GM18519 (cell line): ENCODE measurements at regions not wholly inside any gene's neighbourhood (a gene's known extent, or its start where the extent isn't known, plus 50 kb on each side); places are given as distances from the start of the nearest gene placed in this dataset.

ENCODE experiments used
- ATAC-seq: cut with Tn5 transposase; IDR thresholded peaks from one replicate; pipeline ENCODE4 v1.9.1; 2021; ENCODE audit warnings: mild to moderate bottlenecking, moderate library complexity; ENCODE audit not compliant: unreplicated experiment, low FRiP score

- no peak for ATAC-seq
These were observed 110.2 kb upstream of the NR3C1 start for GRCh38 chr5:143513720-143514119.

GRCh38 chr5:143511736-143512135, 108.2 kb upstream of the NR3C1 start:
- ATAC-seq: no peak

- ATAC-seq: peak; percentile 94
These were observed 106.3 kb upstream of the NR3C1 start for GRCh38 chr5:143509758-143510221.

GRCh38 chr5:143506836-143507552, 103.5 kb upstream of the NR3C1 start:
- no peak for ATAC-seq

- ATAC-seq: no peak
These were observed 102.4 kb upstream of the NR3C1 start for GRCh38 chr5:143505934-143506333.

GRCh38 chr5:143505354-143505753, 101.9 kb upstream of the NR3C1 start:
- ATAC-seq: no peak

GRCh38 chr5:143501310-143502044, 98.0 kb upstream of the NR3C1 start:
- no peak for ATAC-seq

GRCh38 chr5:143499480-143500114, 96.1 kb upstream of the NR3C1 start:
- ATAC-seq: no peak

GRCh38 chr5:143498821-143499220, 95.3 kb upstream of the NR3C1 start:
- no peak for ATAC-seq

- no peak for ATAC-seq
These were observed 94.3 kb upstream of the NR3C1 start for GRCh38 chr5:143497749-143498148.

GRCh38 chr5:143496943-143497342, 93.5 kb upstream of the NR3C1 start:
- ATAC-seq: no peak

GRCh38 chr5:143495821-143496275, 92.4 kb upstream of the NR3C1 start:
- no peak for ATAC-seq

GRCh38 chr5:143495110-143495509, 91.6 kb upstream of the NR3C1 start:
- no peak for ATAC-seq

- ATAC-seq: no peak
These were observed 91.1 kb upstream of the NR3C1 start for GRCh38 chr5:143494595-143494994.

- no peak for ATAC-seq
These were observed 90.7 kb upstream of the NR3C1 start for GRCh38 chr5:143494162-143494561.

GRCh38 chr5:143492783-143493182, 89.3 kb upstream of the NR3C1 start:
- no peak for ATAC-seq

- no peak for ATAC-seq
These were observed 88.2 kb upstream of the NR3C1 start for GRCh38 chr5:143491646-143492045.

GRCh38 chr5:143488381-143488780, 84.9 kb upstream of the NR3C1 start:
- no peak for ATAC-seq

GRCh38 chr5:143484601-143485000, 81.1 kb upstream of the NR3C1 start:
- ATAC-seq: no peak

GRCh38 chr5:143481697-143482531, 78.4 kb upstream of the NR3C1 start:
- ATAC-seq: no peak
